GM18520 (cell line): ENCODE measurements at regions not wholly inside any gene's neighbourhood (a gene's known extent, or its start where the extent isn't known, plus 50 kb on each side); places are given as distances from the start of the nearest gene placed in this dataset.

Experiments
- ATAC-seq: cut with Tn5 transposase; IDR thresholded peaks from one replicate; pipeline ENCODE4 v1.9.1; 2021; ENCODE audit not compliant: unreplicated experiment

- no peak for ATAC-seq
These were observed 429.8 kb upstream of the CCDC196 start for GRCh38 chr14:66056268-66056907.

GRCh38 chr14:66056926-66057552, 429.1 kb upstream of the CCDC196 start:
- no peak for ATAC-seq

GRCh38 chr14:66065188-66065587, 421.0 kb upstream of the CCDC196 start:
- ATAC-seq = no peak

GRCh38 chr14:66066981-66067776, 419.0 kb upstream of the CCDC196 start:
- ATAC-seq = no peak

GRCh38 chr14:66069036-66069435, 417.1 kb upstream of the CCDC196 start:
- ATAC-seq = no peak

GRCh38 chr14:66069830-66070541, 416.2 kb upstream of the CCDC196 start:
- no peak for ATAC-seq

GRCh38 chr14:66070542-66071319, 415.4 kb upstream of the CCDC196 start:
- no peak for ATAC-seq

GRCh38 chr14:66072190-66073084, 413.7 kb upstream of the CCDC196 start:
- ATAC-seq = no peak

- ATAC-seq = no peak
These were observed 411.6 kb upstream of the CCDC196 start for GRCh38 chr14:66074537-66074936.

GRCh38 chr14:66076176-66076575, 410.0 kb upstream of the CCDC196 start:
- no peak for ATAC-seq

- ATAC-seq = no peak
These were observed 408.2 kb upstream of the CCDC196 start for GRCh38 chr14:66078006-66078405.

- no peak for ATAC-seq
These were observed 404.4 kb upstream of the CCDC196 start for GRCh38 chr14:66081594-66082376.

GRCh38 chr14:66085224-66085623, 400.9 kb upstream of the CCDC196 start:
- ATAC-seq = no peak

GRCh38 chr14:66085665-66086064, 400.5 kb upstream of the CCDC196 start:
- ATAC-seq = no peak

- ATAC-seq = no peak
These were observed 398.9 kb upstream of the CCDC196 start for GRCh38 chr14:66087231-66087630.

GRCh38 chr14:66088656-66089055, 397.5 kb upstream of the CCDC196 start:
- ATAC-seq = no peak

- ATAC-seq = no peak
These were observed 394.0 kb upstream of the CCDC196 start for GRCh38 chr14:66092206-66092605.

- ATAC-seq = no peak
These were observed 393.4 kb upstream of the CCDC196 start for GRCh38 chr14:66092748-66093147.
